LoVo (cell line): ENCODE measurements at regions not wholly inside any gene's neighbourhood (a gene's known extent, or its start where the extent isn't known, plus 50 kb on each side); places are given as distances from the start of the nearest gene placed in this dataset.
"Not testable (repeated sequence)": the region's sequence is repeated elsewhere in the genome, so short reads cannot be mapped to it uniquely, and the experiment has no call there.

ENCODE experiments used
- DNase-seq: peaks from one replicate; pipeline ENCODE4 v3.0.0-alpha.2; 2016; ENCODE audit warnings: low spot score

DNA sequence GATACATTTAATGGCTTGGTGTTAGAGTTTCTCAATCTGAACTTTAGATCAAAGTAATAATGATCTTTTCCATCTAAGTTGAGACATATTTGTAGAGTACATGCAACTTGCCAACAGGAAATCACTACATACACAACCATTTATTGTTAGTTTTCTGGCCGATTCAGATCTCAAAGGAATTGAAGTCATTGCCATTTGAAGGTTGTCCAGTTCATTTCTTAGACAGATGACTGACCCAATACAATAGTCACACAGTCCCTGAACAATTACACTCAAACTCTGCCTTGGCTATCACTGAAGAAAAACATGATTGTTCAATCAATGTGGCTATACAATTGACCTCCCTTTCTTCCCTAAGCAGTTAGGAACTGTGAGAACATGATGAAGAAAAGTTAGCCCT lies 753.2 kb upstream of the RIOK2 start:
- no peak for DNase-seq

DNA sequence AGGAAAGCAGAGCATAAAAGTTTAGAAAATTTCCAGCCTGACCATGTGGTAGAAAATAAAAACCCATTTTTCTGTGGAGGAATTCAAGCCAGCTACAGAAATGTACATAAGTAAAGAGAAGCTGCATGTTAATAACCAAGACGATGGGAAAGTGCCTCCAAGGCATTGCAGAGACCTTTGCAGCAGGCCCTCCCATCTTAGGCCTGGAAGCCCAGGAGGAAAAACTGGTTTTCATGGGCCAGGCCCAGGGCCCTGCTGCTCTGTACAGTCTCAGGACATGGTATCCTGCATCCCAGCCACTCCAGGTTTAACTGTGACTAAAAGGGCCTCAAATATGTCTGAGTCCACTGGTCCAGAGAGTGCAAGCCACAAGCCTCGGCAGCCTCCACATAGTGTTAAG lies 754.8 kb upstream of the RIOK2 start:
- DNase-seq: no peak

- DNase-seq: no peak
These were observed 760.0 kb upstream of the RIOK2 start for GRCh38 chr5:97943036-97943435.

- no peak for DNase-seq
These were observed 768.1 kb upstream of the RIOK2 start for GRCh38 chr5:97951139-97951538.

- no peak for DNase-seq
These were observed 772.4 kb upstream of the RIOK2 start for GRCh38 chr5:97955450-97955849.

GRCh38 chr5:97967292-97967691 lies 784.2 kb upstream of the RIOK2 start:
- DNase-seq: no peak

DNA sequence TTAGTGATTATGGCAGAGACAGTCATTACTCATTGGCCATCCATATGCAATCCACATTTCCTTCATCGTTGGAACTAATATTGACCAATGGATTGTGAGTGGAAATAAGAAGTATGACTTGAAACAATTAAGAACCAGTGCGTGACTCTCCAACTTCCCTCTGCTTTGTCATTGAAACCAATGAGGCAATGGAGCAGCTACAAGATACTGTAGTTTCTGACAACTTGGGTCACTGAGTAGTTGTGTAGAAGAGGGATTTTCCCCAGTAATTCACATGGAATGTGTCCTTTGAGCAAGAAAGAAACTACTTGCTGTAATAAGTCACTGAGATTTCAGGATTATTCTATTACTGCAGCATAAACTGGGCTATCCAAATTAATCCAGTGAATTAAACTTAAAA lies 785.3 kb upstream of the RIOK2 start:
- DNase-seq: no peak

- no peak for DNase-seq
These were observed 793.7 kb upstream of the RGMB start for GRCh38 chr5:97979740-97980139.

DNA sequence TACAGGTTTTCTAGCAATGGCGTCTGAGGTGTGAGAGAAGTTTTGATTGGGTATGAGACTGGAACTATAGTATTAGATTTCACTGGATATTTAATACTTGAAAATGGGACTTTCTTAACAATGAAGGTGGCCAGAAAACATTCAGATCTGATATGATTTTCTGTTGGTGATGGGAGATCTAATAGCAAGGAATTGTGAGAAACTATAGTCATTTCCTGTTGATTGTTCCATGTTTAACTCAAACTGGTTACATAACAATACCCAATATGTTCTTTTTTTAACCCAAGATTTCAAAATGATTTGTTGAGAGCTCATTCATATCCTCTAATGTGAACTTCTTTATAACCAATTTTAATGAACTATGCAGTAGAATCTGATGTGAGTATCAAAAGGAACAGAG lies 793.2 kb upstream of the RGMB start:
- no peak for DNase-seq

- no peak for DNase-seq
These were observed 787.4 kb upstream of the RGMB start for GRCh38 chr5:97986069-97986468.

- no peak for DNase-seq
These were observed 782.2 kb upstream of the RGMB start for GRCh38 chr5:97991236-97991635.

GRCh38 chr5:97998941-97999340 lies 774.5 kb upstream of the RGMB start:
- no peak for DNase-seq

DNA sequence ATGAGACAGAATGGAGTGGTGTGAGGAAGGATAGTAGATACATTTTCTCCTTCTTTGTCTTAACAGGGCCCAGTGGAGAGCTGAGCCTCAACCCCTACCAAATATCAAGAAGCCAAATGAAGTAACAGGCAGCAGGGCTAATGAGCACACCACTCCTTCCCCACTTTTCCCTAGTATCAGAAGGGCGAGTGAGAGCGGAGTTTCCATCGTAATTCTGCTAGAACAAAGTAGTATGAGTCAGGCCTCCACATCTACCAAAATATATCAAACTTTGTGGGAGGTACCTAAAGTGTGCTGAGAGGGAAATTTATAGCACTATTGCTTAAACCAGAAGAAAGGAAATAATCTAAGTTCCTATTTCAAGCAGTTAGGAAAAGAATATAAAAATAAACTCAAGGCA lies 769.0 kb upstream of the RGMB start:
- DNase-seq: no peak

GRCh38 chr5:98016771-98017170 lies 756.7 kb upstream of the RGMB start:
- DNase-seq: no peak

DNA sequence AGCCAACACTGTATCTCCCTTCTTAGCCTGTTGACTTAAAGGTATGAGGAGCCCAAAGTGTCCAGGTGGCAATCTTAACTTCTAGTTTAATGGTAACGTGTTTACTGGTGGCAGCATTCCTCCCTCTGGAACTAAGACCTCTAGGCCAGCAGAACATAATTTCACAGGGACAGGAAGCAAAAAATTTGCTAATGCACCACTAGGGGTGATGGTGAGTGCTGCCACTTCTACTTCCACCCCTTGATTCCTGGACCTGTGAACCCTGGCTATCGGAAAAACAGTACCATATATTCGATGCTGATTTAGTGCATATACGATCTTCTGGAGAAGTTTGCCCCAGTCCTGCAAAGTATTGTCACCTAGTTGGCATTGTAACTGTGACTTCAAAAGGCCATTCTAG lies 743.2 kb upstream of the RGMB start:
- DNase-seq: not testable (repeated sequence)

DNA sequence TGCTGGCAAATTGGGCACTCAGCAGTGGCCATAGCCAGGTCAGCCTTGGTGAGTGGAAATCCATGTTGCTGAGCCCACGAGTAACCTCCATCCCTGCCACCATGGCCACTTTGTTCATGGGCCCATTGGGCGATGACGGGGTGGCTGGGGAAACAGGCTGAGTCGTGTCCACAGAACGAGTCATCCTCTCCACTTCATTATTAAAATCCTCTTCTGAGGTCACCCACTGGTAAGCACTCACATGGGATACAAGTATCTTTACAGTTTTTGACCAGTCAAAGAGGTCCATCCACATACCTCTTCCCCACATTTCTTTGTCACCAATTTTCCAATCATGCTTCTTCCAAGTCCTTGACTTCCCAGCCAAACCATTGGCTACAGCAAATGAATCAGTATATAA lies 742.4 kb upstream of the RGMB start:
- not testable (repeated sequence) for DNase-seq

GRCh38 chr5:98031496-98031895 lies 742.0 kb upstream of the RGMB start:
- no peak for DNase-seq

GRCh38 chr5:98031926-98032325 lies 741.5 kb upstream of the RGMB start:
- no peak for DNase-seq

- no peak for DNase-seq
These were observed 731.8 kb upstream of the RGMB start for GRCh38 chr5:98041661-98042060.

- DNase-seq: no peak
These were observed 730.9 kb upstream of the RGMB start for GRCh38 chr5:98042521-98042920.

- DNase-seq: no peak
These were observed 730.5 kb upstream of the RGMB start for GRCh38 chr5:98042961-98043360.

DNA sequence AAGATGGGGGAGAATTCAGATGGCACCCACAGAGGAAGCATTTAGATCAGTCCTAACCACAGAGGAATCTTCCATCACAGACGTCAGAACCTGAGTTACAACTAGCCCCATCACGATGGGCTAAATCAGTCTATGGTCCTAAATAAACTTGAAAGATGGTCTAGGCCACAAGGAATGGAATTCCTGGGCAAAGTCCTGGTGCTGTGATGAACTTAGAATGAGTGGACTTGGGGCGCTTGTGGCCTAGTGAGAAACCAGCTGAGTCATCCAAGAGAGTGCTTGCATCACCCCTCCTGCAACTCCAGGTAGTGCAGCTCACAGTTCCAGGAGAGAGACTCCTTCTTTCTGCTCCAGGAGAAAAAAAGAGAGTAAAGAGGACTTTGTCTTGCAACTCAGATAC lies 722.9 kb upstream of the RGMB start:
- peak; percentile 32 for DNase-seq

DNA sequence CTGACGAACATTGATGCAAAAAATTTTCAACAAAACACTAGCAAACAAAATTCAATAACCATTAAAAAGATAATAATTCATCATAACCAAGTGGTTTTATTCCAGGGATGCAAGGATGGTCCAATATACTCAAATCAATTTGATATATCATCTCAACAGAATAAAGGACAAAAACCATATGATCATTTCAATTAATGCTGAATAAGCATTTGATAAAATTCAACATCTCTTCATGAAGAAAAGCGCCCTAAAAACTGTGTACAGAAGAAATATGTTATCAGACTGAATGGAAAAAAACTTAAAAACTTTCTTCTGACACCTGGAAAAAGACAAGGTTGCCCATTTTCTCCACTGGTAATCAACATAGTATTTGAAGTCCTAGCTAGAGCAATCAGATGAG lies 720.3 kb upstream of the RGMB start:
- no peak for DNase-seq

- no peak for DNase-seq
These were observed 713.3 kb upstream of the RGMB start for GRCh38 chr5:98060148-98060547.

DNA sequence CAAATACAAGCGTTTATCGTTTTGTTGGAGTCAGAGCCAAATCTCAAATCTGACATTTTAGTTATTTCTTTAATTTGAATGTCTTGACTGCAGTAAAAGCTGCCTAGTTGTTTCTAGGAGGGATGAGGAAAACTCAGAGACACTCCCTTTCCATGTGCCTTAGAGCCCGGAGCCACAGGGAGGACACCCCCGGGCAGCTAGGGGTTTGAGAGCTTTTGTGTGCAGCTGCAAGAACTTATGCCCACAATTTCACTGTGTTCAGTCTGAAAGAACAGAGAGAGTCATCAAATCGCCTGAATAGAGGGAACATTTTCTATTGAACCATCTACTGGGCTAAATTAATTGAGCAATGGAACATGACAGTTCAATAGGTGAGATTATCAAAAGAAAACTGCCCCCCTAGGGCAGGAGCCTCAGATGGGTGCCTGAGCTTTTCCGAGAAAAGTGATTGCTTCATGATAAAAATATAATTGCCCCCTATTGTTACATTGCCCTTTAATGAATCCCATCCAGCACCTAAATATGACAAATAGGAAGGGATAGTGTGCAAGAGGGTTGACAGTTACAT lies 709.3 kb upstream of the RGMB start:
- no peak for DNase-seq
